PC-3 (cell line): ENCODE measurements at regions not wholly inside any gene's neighbourhood (a gene's known extent, or its start where the extent isn't known, plus 50 kb on each side); places are given as distances from the start of the nearest gene placed in this dataset.

Experiments used
- ATAC-seq: fragments of 200-7000 bp; cut with Tn5 transposase; 2 replicates; pipeline ENCODE4 v1.9.1; 2020; ENCODE audit warnings: mild to moderate bottlenecking, moderate library complexity
- BruUV-seq: library from RNA; stranded (reverse); fragments of 400-500 nt; replicated peaks from 2 replicates; lab custom pipeline; 2021; lab: Mats Ljungman, UMichigan
- CTCF ChIA-PET: fragments of 300-600 bp; sonication (Branson Sonifier 250); formaldehyde crosslinking; loops from one replicate; lab custom pipeline; 2022; ENCODE audit warnings: antibody characterized with exemption; lab: Charles Lee
- POLR2A ChIA-PET: fragments of 300-600 bp; sonication (Branson Sonifier 250); formaldehyde crosslinking; loops from one replicate; lab custom pipeline; 2022; ENCODE audit warnings: antibody characterized with exemption; ENCODE audit not compliant: unreplicated experiment; lab: Charles Lee
- DNase-seq: peaks from one replicate; pipeline ENCODE4 v3.0.0-alpha.2; 2015
- H2AFZ ChIP-seq: fragments of 300-600 bp; sonication (generic); 2 replicates; pipeline ENCODE4 v1.6.0; 2016; ENCODE audit warnings: antibody characterized with exemption, low read length
- H3F3A ChIP-seq: fragments of 300-600 bp; sonication (generic); one replicate; pipeline ENCODE4 v1.6.0; 2017; ENCODE audit warnings: antibody characterized with exemption, low read length, control low read depth, mild to moderate bottlenecking; ENCODE audit not compliant: unreplicated experiment
- H3K27ac ChIP-seq: fragments of 300-600 bp; sonication (generic); 2 replicates; pipeline ENCODE4 v1.5.1; 2016; ENCODE audit warnings: mild to moderate bottlenecking, low read length
- H3K27me3 ChIP-seq: fragments of 300-600 bp; sonication (generic); 2 replicates; pipeline ENCODE4 v1.6.1; 2016; ENCODE audit warnings: low read length, mixed read lengths
- H3K36me3 ChIP-seq: fragments of 300-600 bp; sonication (generic); 2 replicates; pipeline ENCODE4 v1.6.1; 2016; ENCODE audit warnings: low read depth, mixed run types, low read length, mixed read lengths
- H3K4me1 ChIP-seq: fragments of 300-600 bp; sonication (generic); 2 replicates; pipeline ENCODE4 v1.5.1; 2016; ENCODE audit warnings: low read length; ENCODE audit not compliant: insufficient read depth
- H3K4me2 ChIP-seq: fragments of 300-600 bp; sonication (generic); 2 replicates; pipeline ENCODE4 v1.6.0; 2016; ENCODE audit warnings: low read length
- H3K4me3 ChIP-seq: fragments of 300-600 bp; sonication (generic); 2 replicates; pipeline ENCODE4 v1.5.1; 2016; ENCODE audit warnings: mild to moderate bottlenecking, low read length, mixed read lengths
- H3K79me2 ChIP-seq: fragments of 300-600 bp; sonication (generic); 2 replicates; pipeline ENCODE4 v1.6.1; 2017; ENCODE audit warnings: low read length, mixed read lengths
- H3K9ac ChIP-seq: fragments of 300-600 bp; sonication (generic); 2 replicates; pipeline ENCODE4 v1.6.0; 2016; ENCODE audit warnings: mild to moderate bottlenecking, low read length
- H3K9me2 ChIP-seq: fragments of 300-600 bp; sonication (generic); replicated peaks from 2 replicates; pipeline ENCODE4 v1.6.1; 2016; ENCODE audit warnings: mixed run types, low read length, mixed read lengths
- H3K9me3 ChIP-seq: fragments of 300-600 bp; sonication (generic); 2 replicates; pipeline ENCODE4 v1.6.1; 2016; ENCODE audit warnings: low read length, mixed read lengths
- H4K20me1 ChIP-seq: fragments of 300-600 bp; sonication (generic); 2 replicates; pipeline ENCODE4 v1.6.1; 2016; ENCODE audit warnings: low read length, mixed read lengths
- EZH2 ChIP-seq: fragments of 300-600 bp; sonication (generic); IDR thresholded peaks from one replicate; pipeline ENCODE4 v1.6.1; 2017; ENCODE audit warnings: antibody characterized with exemption, mild to moderate bottlenecking, low read length; ENCODE audit not compliant: unreplicated experiment
- EZH2phosphoT487 ChIP-seq: fragments of 300-600 bp; sonication (generic); IDR thresholded peaks from 2 replicates; pipeline ENCODE4 v1.6.1; 2018; ENCODE audit warnings: mild to moderate bottlenecking, antibody characterized with exemption, low read length, borderline replicate concordance
- intact Hi-C: fragments of 100-400 bp; cut with micrococcal nuclease; formaldehyde crosslinking; loops from 2 replicates; pipeline ENCODE4 v1.9.0; 2023
- TF ChIP-seq, protein P1 (sequence below): fragments of 300-600 bp; sonication (generic); conservative IDR thresholded peaks from 2 replicates; pipeline ENCODE4 v1.5.1; 2017; ENCODE audit warnings: antibody characterized with exemption, low read depth, mild to moderate bottlenecking, low read length

GRCh38 chr2:41948397-41948763 lies 99.4 kb upstream of the PKDCC start:
- DNase-seq (no peak), ATAC-seq (no peak)
- intact Hi-C loops: no loop called here
- Histone ChIP-seq H3K9me3 (no peaks in the 10 kb centered on the region), H3F3A (no peaks in the 10 kb centered on the region), H3K9ac (no peak overlapping the region), H4K20me1 (no peaks in the 10 kb centered on the region), H3K4me3 (no peak overlapping the region), H2AFZ (no peak overlapping the region), H3K36me3 (no peaks in the 10 kb centered on the region), H3K4me2 (no peak overlapping the region), H3K27ac (no peak overlapping the region), H3K4me1 (no peaks in the 10 kb centered on the region), H3K79me2 (no peaks in the 10 kb centered on the region), H3K27me3 (no peaks in the 10 kb centered on the region), H3K9me2 (no peaks in the 10 kb centered on the region)
- POLR2A ChIA-PET: no interaction called here
- no TSS peak for BruUV-seq
- CTCF ChIA-PET: no interaction called here
- TF ChIP-seq, protein P1, sequence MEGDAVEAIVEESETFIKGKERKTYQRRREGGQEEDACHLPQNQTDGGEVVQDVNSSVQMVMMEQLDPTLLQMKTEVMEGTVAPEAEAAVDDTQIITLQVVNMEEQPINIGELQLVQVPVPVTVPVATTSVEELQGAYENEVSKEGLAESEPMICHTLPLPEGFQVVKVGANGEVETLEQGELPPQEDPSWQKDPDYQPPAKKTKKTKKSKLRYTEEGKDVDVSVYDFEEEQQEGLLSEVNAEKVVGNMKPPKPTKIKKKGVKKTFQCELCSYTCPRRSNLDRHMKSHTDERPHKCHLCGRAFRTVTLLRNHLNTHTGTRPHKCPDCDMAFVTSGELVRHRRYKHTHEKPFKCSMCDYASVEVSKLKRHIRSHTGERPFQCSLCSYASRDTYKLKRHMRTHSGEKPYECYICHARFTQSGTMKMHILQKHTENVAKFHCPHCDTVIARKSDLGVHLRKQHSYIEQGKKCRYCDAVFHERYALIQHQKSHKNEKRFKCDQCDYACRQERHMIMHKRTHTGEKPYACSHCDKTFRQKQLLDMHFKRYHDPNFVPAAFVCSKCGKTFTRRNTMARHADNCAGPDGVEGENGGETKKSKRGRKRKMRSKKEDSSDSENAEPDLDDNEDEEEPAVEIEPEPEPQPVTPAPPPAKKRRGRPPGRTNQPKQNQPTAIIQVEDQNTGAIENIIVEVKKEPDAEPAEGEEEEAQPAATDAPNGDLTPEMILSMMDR: no peak
- TF ChIP-seq EZH2: no peak
- no peak for TF ChIP-seq EZH2phosphoT487

DNA sequence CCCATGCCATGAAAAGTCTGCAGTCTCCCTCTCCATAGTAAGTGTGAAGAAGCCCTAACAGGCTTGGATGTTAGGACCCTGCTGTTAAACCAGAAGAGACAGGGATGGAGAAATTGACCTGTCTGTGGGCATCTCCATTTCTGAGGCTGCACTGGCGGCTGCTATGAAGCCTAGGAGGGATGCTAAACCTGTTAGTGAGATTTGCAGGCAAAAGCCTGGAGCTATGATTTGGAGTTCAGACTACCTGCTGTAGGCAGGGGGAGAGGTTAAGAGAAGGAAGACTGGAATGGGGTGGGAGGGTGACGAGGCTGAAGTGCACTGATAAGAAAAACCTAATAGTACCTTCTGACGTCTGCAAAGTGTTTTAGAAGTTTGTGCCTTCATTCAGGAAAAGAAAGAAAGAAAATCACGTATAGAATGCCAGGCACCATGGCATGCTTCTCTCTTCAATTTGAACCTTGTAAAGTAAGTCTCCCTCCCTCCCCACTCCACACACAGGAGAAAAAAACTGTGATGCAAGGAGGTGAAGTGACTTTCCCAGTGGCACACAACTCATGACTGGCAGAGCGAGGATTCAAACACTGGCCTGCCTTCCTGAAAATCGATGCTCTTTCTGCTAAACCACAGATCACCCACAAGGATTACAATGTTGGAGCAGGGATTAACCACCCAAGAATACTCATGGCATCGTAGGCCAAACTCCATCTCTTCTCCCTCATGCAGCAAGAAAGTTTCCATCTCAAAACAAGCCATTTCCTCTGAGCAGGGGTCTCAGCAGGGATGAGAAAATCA lies 98.5 kb upstream of the PKDCC start:
- Histone ChIP-seq H3K9me2 (no peaks in the 10 kb centered on the region), H3K79me2 (no peaks in the 10 kb centered on the region), H3K27me3 (no peaks in the 10 kb centered on the region), H4K20me1 (no peaks in the 10 kb centered on the region), H2AFZ (no peak overlapping the region), H3K4me3 (no peak overlapping the region), H3K9ac (no peak overlapping the region), H3K4me1 (no peaks in the 10 kb centered on the region), H3K36me3 (no peaks in the 10 kb centered on the region), H3K27ac (no peak overlapping the region), H3K9me3 (no peaks in the 10 kb centered on the region), H3F3A (no peaks in the 10 kb centered on the region), H3K4me2 (no peak overlapping the region)
- CTCF ChIA-PET: no interaction called here
- POLR2A ChIA-PET: no interaction called here
- BruUV-seq: no TSS peak
- intact Hi-C loops: no loop called here
- TF ChIP-seq, protein P1: no peak
- ATAC-seq (no peak), DNase-seq (no peak)

DNA sequence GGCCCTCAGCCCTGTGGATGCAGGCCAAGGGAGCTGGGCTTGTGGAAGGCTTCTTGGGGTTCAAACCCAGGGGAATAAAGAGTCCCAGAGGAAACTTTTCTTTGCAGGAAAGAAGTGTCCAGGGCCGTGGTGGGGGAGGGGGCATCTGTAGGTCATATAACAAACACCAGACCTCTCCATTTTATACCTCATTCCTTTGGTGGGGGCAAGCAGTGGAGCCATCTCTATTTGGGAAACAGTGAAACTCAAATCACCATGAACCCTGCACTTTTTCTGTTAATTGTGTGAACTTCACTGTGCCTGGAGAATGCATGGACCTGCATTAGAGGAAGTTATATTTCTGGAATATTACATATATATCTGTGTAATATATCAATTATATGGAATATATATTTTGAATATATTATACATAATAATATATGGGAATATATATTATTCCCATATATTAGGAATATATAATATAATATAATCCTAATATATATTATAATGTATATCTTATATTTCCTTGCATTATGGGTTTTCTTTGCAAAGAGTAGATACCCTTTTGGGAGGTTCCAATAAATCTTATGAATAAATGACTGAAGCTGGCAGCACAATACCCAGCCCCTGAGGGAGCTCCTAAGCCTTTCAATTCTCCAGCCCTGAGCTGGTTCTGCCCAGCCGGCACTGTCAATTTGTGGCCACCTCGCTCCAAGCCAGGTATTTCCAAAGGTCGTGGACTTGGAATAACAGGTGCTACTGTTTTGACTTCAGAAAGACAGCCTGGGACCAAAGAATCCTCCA lies 97.7 kb upstream of the PKDCC start:
- Histone ChIP-seq H3K9ac (no peak overlapping the region), H3K27me3 (no peaks in the 10 kb centered on the region), H3K36me3 (no peaks in the 10 kb centered on the region), H3K27ac (no peak overlapping the region), H2AFZ (no peak overlapping the region), H3K79me2 (no peaks in the 10 kb centered on the region), H3F3A (no peaks in the 10 kb centered on the region), H4K20me1 (no peaks in the 10 kb centered on the region), H3K9me3 (no peaks in the 10 kb centered on the region), H3K4me1 (no peaks in the 10 kb centered on the region), H3K4me2 (no peak overlapping the region), H3K9me2 (no peaks in the 10 kb centered on the region), H3K4me3 (no peak overlapping the region)
- CTCF ChIA-PET: interaction anchor here (0.6 kb wide), 1 partner anchor 109 kb away, joined by 3 read pairs; no protein-coding TSS in a partner anchor
- POLR2A ChIA-PET: no interaction called here
- TF ChIP-seq EZH2phosphoT487: no peak
- TF ChIP-seq, protein P1: no peak
- TF ChIP-seq EZH2: no peak
- ATAC-seq: no peak
- BruUV-seq: no TSS peak
- intact Hi-C loops: no loop called here
- DNase-seq: no peak
